VCaP (cell line): ENCODE measurements at regions not wholly inside any gene's neighbourhood (a gene's known extent, or its start where the extent isn't known, plus 50 kb on each side); places are given as distances from the start of the nearest gene placed in this dataset.

ENCODE experiments used
- H3K27ac ChIP-seq: fragments of 450-650 bp; 2 replicates; pipeline ENCODE4 v1.5.1; 2017
- CTCF ChIP-seq: fragments of 450-650 bp; conservative IDR thresholded peaks from 2 replicates; pipeline ENCODE4 v1.5.1; 2017; ENCODE audit warnings: mild to moderate bottlenecking, moderate library complexity

- TF ChIP-seq CTCF: no peak
- H3K27ac ChIP-seq: no peak overlapping the region
Observed at GRCh38 chr2:154608438-154608837, 90.1 kb upstream of the KCNJ3 start.

DNA sequence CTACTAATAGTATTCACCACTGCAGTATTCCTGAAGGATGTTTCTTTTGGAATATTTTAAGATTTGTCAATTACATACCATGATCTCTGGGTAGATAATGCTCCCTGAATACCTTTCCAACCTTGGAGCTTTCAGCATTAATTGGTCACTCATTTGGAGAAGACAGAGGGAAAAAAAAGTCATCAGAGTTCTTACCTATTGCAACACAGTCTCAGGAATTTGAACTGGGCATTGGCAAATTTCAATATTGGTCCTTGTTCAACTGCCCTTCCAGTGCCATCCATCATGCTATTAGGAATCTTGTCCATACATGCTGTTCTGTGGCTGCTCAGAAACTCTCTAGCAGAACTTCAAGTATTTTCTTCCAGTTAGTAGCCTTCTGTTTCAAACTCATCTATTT lies 83.6 kb upstream of the KCNJ3 start:
- TF ChIP-seq CTCF: no peak
- H3K27ac ChIP-seq: no peak overlapping the region

- H3K27ac ChIP-seq: no peak overlapping the region
- TF ChIP-seq CTCF: no peak
Observed at GRCh38 chr2:154616659-154617058, 81.8 kb upstream of the KCNJ3 start.

DNA sequence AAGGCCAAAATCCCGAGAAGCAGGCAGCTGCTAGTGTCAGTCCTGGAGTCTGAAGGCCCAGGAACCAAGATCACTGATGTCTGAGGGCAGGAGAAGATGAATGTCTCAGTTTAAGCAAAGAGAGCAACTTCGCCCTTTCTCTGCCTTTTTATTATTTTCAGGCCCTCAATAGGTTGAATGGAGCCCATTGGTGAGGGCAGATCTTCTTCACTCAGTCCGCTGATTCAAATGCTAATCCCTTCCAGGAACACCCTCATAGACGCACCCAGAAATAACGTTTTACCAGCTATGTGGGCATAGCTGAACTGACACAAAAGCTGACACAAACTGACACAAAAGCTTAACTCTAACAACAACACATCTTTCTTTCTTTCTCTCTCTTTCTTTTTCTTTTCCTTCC lies 78.0 kb upstream of the KCNJ3 start:
- H3K27ac ChIP-seq: no peak overlapping the region
- no peak for TF ChIP-seq CTCF

GRCh38 chr2:154623819-154624218 lies 74.7 kb upstream of the KCNJ3 start:
- H3K27ac ChIP-seq: peak overlapping the region; percentile 8; the same call in 1 of the 2 replicates
- TF ChIP-seq CTCF: peak; percentile 86

- no peak overlapping the region for H3K27ac ChIP-seq
- no peak for TF ChIP-seq CTCF
Observed at GRCh38 chr2:154637456-154637855, 61.0 kb upstream of the KCNJ3 start.

DNA sequence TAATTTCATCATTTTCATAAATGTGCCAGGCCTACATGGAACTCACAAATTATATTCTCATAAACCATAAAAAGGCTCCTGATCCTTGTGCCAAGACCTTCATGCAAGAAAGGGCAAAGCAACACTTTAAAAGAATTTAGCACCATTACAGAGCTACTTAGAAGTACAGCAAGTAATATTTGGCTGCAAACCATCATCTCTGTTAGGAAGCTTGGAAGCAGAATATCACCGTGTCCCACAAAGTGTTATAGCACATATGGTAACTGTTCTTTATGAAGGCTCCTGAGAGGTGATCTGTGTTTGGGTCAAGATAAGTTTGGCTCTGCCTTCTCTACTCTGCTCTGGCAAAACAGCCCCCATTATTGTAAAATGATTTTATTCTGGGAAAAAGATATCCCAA lies 59.7 kb upstream of the KCNJ3 start:
- TF ChIP-seq CTCF: no peak
- H3K27ac ChIP-seq: no peak overlapping the region

- no peak for TF ChIP-seq CTCF
Observed at GRCh38 chr2:154640000-154640399, 58.5 kb upstream of the KCNJ3 start.

More at GRCh38 chr2:154640000-154640399, 58.5 kb upstream of the KCNJ3 start:
- no peak overlapping the region for H3K27ac ChIP-seq
